ENCODE measurements at regions not wholly inside any gene's neighbourhood (a gene's known extent, or its start where the extent isn't known, plus 50 kb on each side); places are given as distances from the start of the nearest gene placed in this dataset.
"Not testable (repeated sequence)": the region's sequence is repeated elsewhere in the genome, so short reads cannot be mapped to it uniquely, and the experiment has no call there.

- in situ Hi-C loops (cut with MboI; ENCODE audit: low sequenced_read_pairs), result no loop called here
These were observed 121.2 kb upstream of the RANBP3L start for GRCh38 chr5:36422952-36423351.

GRCh38 chr5:36423578-36424307 is 122.0 kb upstream of the RANBP3L start:
- in situ Hi-C loops (cut with MboI; ENCODE audit: low sequenced_read_pairs), result no loop called here

- in situ Hi-C loops (cut with MboI; ENCODE audit: low sequenced_read_pairs), result not testable (repeated sequence)
These were observed 124.4 kb upstream of the RANBP3L start for GRCh38 chr5:36426070-36426469.

GRCh38 chr5:36435516-36435915 is 133.8 kb upstream of the RANBP3L start:
- in situ Hi-C loops (cut with MboI; ENCODE audit: low sequenced_read_pairs), result no loop called here

GRCh38 chr5:36436306-36436705 is 134.6 kb upstream of the RANBP3L start:
- in situ Hi-C loops (cut with MboI; ENCODE audit: low sequenced_read_pairs), result no loop called here

GRCh38 chr5:36438765-36439561 is 137.3 kb upstream of the RANBP3L start:
- in situ Hi-C loops (cut with MboI; ENCODE audit: low sequenced_read_pairs), result no loop called here

- in situ Hi-C loops (cut with MboI; ENCODE audit: low sequenced_read_pairs), result no loop called here
These were observed 138.6 kb upstream of the RANBP3L start for GRCh38 chr5:36440300-36440699.

- in situ Hi-C loops (cut with MboI; ENCODE audit: low sequenced_read_pairs), result no loop called here
These were observed 139.6 kb upstream of the RANBP3L start for GRCh38 chr5:36441280-36441679.

- in situ Hi-C loops (cut with MboI; ENCODE audit: low sequenced_read_pairs), result no loop called here
These were observed 140.7 kb upstream of the RANBP3L start for GRCh38 chr5:36442352-36442751.

- in situ Hi-C loops (cut with MboI; ENCODE audit: low sequenced_read_pairs), result no loop called here
These were observed 141.1 kb upstream of the RANBP3L start for GRCh38 chr5:36442796-36443195.

GRCh38 chr5:36443941-36444340 is 142.2 kb upstream of the RANBP3L start:
- in situ Hi-C loops (cut with MboI; ENCODE audit: low sequenced_read_pairs), result no loop called here

- in situ Hi-C loops (cut with MboI; ENCODE audit: low sequenced_read_pairs), result no loop called here
These were observed 143.1 kb upstream of the RANBP3L start for GRCh38 chr5:36444582-36445418.

GRCh38 chr5:36447776-36448175 is 146.1 kb upstream of the RANBP3L start:
- in situ Hi-C loops (cut with MboI; ENCODE audit: low sequenced_read_pairs), result no loop called here

GRCh38 chr5:36450229-36451014 is 148.7 kb upstream of the RANBP3L start:
- in situ Hi-C loops (cut with MboI; ENCODE audit: low sequenced_read_pairs), result no loop called here

- in situ Hi-C loops (cut with MboI; ENCODE audit: low sequenced_read_pairs), result no loop called here
These were observed 150.8 kb upstream of the RANBP3L start for GRCh38 chr5:36452424-36453006.

GRCh38 chr5:36457511-36458270 is 148.7 kb upstream of the SLC1A3 start:
- in situ Hi-C loops (cut with MboI; ENCODE audit: low sequenced_read_pairs), result no loop called here

- in situ Hi-C loops (cut with MboI; ENCODE audit: low sequenced_read_pairs), result no loop called here
These were observed 147.7 kb upstream of the SLC1A3 start for GRCh38 chr5:36458746-36459145.

- in situ Hi-C loops (cut with MboI; ENCODE audit: low sequenced_read_pairs), result no loop called here
These were observed 146.9 kb upstream of the SLC1A3 start for GRCh38 chr5:36459176-36460135.
